ENCODE measurements at regions not wholly inside any gene's neighbourhood (a gene's known extent, or its start where the extent isn't known, plus 50 kb on each side); places are given as distances from the start of the nearest gene placed in this dataset.

DNA sequence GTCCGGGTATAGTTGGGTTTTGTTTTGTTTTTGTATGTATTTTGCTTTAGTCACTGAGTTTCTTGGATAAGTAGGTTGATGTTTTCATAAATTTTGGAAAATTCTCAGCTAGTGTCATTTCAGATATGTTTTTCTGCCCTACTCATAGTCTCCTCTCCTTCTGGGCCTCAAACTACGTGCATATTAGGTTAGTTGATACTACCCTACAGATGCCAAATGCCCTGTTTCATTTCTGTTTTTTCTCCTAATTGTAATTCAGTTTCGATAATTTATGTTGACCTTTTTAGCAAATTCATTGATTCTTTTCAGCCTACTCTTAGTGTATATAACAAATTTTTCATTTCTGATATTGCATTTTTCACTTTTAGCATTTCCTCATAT lies 268.6 kb upstream of the RGS18 start:
- Histone ChIP-seq H3K27me3 (ENCODE audit: control insufficient read depth in 1 of 2, insufficient read depth in 2 of 2, low read length in 2 of 2) (no peaks in the 10 kb centered on the region), H4K20me1 (ENCODE audit: insufficient read depth, low read length) (no peaks in the 10 kb centered on the region), H3K4me3 (replicated peaks in 1 of 3; ENCODE audit: insufficient read depth in 1 of 3, low read depth in 2 of 3, low read length in 3 of 3) (no peak overlapping the region), H3K9me3 (ENCODE audit: low read length) (no peaks in the 10 kb centered on the region), H3K36me3 (replicated peaks in 1 of 2; ENCODE audit: control insufficient read depth in 1 of 2, insufficient read depth in 2 of 2, low read length in 2 of 2) (no peaks in the 10 kb centered on the region), H3K9ac (ENCODE audit: insufficient read depth, low read depth, low read length) (no peak overlapping the region), H3K4me2 (ENCODE audit: low read depth, low read length) (no peak overlapping the region), H3K27ac (ENCODE audit: extremely low read length, insufficient read depth, low read length) (no peak overlapping the region), H2AFZ (ENCODE audit: low read length) (no peak overlapping the region), H3K79me2 (ENCODE audit: insufficient read depth, low read length) (no peaks in the 10 kb centered on the region), H3K4me1 (ENCODE audit: insufficient read depth, low read length) (no peaks in the 10 kb centered on the region)
- intact Hi-C loops (cut with micrococcal nuclease; ENCODE audit: unreplicated experiment), result no loop called here
- CTCF ChIA-PET (ENCODE audit: low intra/inter-chr PET ratio, low total read pairs), result no interaction called here
- FAIRE-seq, result no peak
- DNase-seq (ENCODE audit: low spot score), result no peak
- POLR2A ChIA-PET, result no interaction called here
- no peak for ATAC-seq
- in situ Hi-C loops (cut with HindIII; ENCODE audit: extremely low pct_ligation_motif_present, low pct_unique_long_range_greater_than_20kb), result no loop called here
- WGBS (ENCODE audit: low lambda C conversion rate), result under 1% methylated on average over 3 of the region's 3 CpGs
- no TSS peak for BruUV-seq (replicated peaks)
- TF ChIP-seq RFXANK (CRISPR knock-in tag; IDR thresholded peaks at IDR 0.05) (no peak), GPN1 (CRISPR knock-in tag; IDR thresholded peaks at IDR 0.05; ENCODE audit: borderline replicate concordance) (no peak)

GRCh38 chr1:191890433-191891088 lies 267.7 kb upstream of the RGS18 start:
- CTCF ChIA-PET (ENCODE audit: low intra/inter-chr PET ratio, low total read pairs), result no interaction called here
- FAIRE-seq, result no peak
- Histone ChIP-seq H4K20me1 (ENCODE audit: insufficient read depth, low read length) (no peaks in the 10 kb centered on the region), H3K9me3 (ENCODE audit: low read length) (no peaks in the 10 kb centered on the region), H3K4me2 (ENCODE audit: low read depth, low read length) (no peak overlapping the region), H3K79me2 (ENCODE audit: insufficient read depth, low read length) (no peaks in the 10 kb centered on the region), H3K36me3 (replicated peaks in 1 of 2; ENCODE audit: control insufficient read depth in 1 of 2, insufficient read depth in 2 of 2, low read length in 2 of 2) (no peaks in the 10 kb centered on the region), H3K27ac (ENCODE audit: extremely low read length, insufficient read depth, low read length) (no peak overlapping the region), H3K27me3 (ENCODE audit: control insufficient read depth in 1 of 2, insufficient read depth in 2 of 2, low read length in 2 of 2) (no peaks in the 10 kb centered on the region), H3K4me1 (ENCODE audit: insufficient read depth, low read length) (no peaks in the 10 kb centered on the region), H3K4me3 (replicated peaks in 1 of 3; ENCODE audit: insufficient read depth in 1 of 3, low read depth in 2 of 3, low read length in 3 of 3) (no peak overlapping the region), H3K9ac (ENCODE audit: insufficient read depth, low read depth, low read length) (no peak overlapping the region), H2AFZ (ENCODE audit: low read length) (no peak overlapping the region)
- no peak for ATAC-seq
- TF ChIP-seq ZNF3 (CRISPR knock-in tag; IDR thresholded peaks at IDR 0.05) (no peak), ZBTB10 (CRISPR knock-in tag; IDR thresholded peaks at IDR 0.05; ENCODE audit: borderline replicate concordance) (no peak), ZNF501 (CRISPR knock-in tag; IDR thresholded peaks at IDR 0.05) (no peak), ZNF282 (IDR thresholded peaks at IDR 0.05; ENCODE audit: partially characterized antibody) (no peak), ZFX (CRISPR knock-in tag; IDR thresholded peaks at IDR 0.05; ENCODE audit: low read depth) (no peak), ZNF34 (CRISPR knock-in tag; IDR thresholded peaks at IDR 0.05; ENCODE audit: borderline replicate concordance) (no peak), ZNF431 (CRISPR knock-in tag; IDR thresholded peaks at IDR 0.05; ENCODE audit: borderline replicate concordance, low read depth) (no peak), SIX1 (CRISPR knock-in tag; IDR thresholded peaks at IDR 0.05; ENCODE audit: borderline replicate concordance) (no peak), ZSCAN30 (CRISPR knock-in tag; IDR thresholded peaks at IDR 0.05) (no peak), SAFB2 (CRISPR knock-in tag; IDR thresholded peaks at IDR 0.05; ENCODE audit: borderline replicate concordance, low read depth) (no peak)
- TF ChIP-seq, protein P1, sequence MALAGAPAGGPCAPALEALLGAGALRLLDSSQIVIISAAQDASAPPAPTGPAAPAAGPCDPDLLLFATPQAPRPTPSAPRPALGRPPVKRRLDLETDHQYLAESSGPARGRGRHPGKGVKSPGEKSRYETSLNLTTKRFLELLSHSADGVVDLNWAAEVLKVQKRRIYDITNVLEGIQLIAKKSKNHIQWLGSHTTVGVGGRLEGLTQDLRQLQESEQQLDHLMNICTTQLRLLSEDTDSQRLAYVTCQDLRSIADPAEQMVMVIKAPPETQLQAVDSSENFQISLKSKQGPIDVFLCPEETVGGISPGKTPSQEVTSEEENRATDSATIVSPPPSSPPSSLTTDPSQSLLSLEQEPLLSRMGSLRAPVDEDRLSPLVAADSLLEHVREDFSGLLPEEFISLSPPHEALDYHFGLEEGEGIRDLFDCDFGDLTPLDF (CRISPR knock-in tag; IDR thresholded peaks at IDR 0.05), result no peak
- intact Hi-C loops (cut with micrococcal nuclease; ENCODE audit: unreplicated experiment), result no loop called here
- no peak for DNase-seq (ENCODE audit: low spot score)
- no TSS peak for BruUV-seq (replicated peaks)
- in situ Hi-C loops (cut with HindIII; ENCODE audit: extremely low pct_ligation_motif_present, low pct_unique_long_range_greater_than_20kb), result no loop called here
- POLR2A ChIA-PET, result no interaction called here
- WGBS (ENCODE audit: low lambda C conversion rate), result 31% methylated on average over 3 of the region's 3 CpGs

Measured in HepG2 (cell line).